H9 (cell line): ENCODE measurements at regions not wholly inside any gene's neighbourhood (a gene's known extent, or its start where the extent isn't known, plus 50 kb on each side); places are given as distances from the start of the nearest gene placed in this dataset.

Experiments used
- DNase-seq: peaks from one replicate; pipeline ENCODE4 v3.0.0-alpha.2; 2017
- H2AFZ ChIP-seq: one replicate; pipeline ENCODE4 v1.6.1; 2013; ENCODE audit warnings: mild to moderate bottlenecking, low read length, control low read depth, moderate library complexity
- H2AK5ac ChIP-seq: 2 replicates; pipeline ENCODE4 v1.6.1; 2013; ENCODE audit warnings: low read length, control low read depth, mixed read lengths; ENCODE audit not compliant: insufficient read length
- H2BK120ac ChIP-seq: one replicate; pipeline ENCODE4 v1.6.1; 2013; ENCODE audit warnings: low read depth, mild to moderate bottlenecking, low read length, control low read depth, inconsistent platforms; ENCODE audit not compliant: poor library complexity, severe bottlenecking
- H2BK12ac ChIP-seq: 2 replicates; pipeline ENCODE4 v1.6.1; 2013; ENCODE audit warnings: low read length, control low read depth, mixed read lengths, low read depth; ENCODE audit not compliant: insufficient read length
- H2BK15ac ChIP-seq: 2 replicates; pipeline ENCODE4 v1.6.1; 2013; ENCODE audit warnings: low read depth, low read length, control low read depth
- H2BK20ac ChIP-seq: one replicate; pipeline ENCODE4 v1.6.1; 2013; ENCODE audit warnings: low read depth, mild to moderate bottlenecking, low read length, control low read depth, inconsistent platforms; ENCODE audit not compliant: poor library complexity, severe bottlenecking
- H2BK5ac ChIP-seq: 2 replicates; pipeline ENCODE4 v1.6.1; 2013; ENCODE audit warnings: low read length, control low read depth, mixed read lengths; ENCODE audit not compliant: insufficient read length
- H3K14ac ChIP-seq: 2 replicates; pipeline ENCODE4 v1.6.1; 2013; ENCODE audit warnings: low read length, control low read depth; ENCODE audit not compliant: insufficient read depth
- H3K18ac ChIP-seq: 2 replicates; pipeline ENCODE4 v1.6.1; 2013; ENCODE audit warnings: low read depth, mild to moderate bottlenecking, mixed read lengths, low read length, control low read depth; ENCODE audit not compliant: insufficient read length
- H3K23ac ChIP-seq: 2 replicates; pipeline ENCODE4 v1.6.1; 2013; ENCODE audit warnings: low read length, control low read depth, mixed read lengths, low read depth; ENCODE audit not compliant: insufficient read length
- H3K23me2 ChIP-seq: 2 replicates; pipeline ENCODE4 v1.6.1; 2013; ENCODE audit warnings: low read depth, mild to moderate bottlenecking, mixed read lengths, low read length, control low read depth; ENCODE audit not compliant: insufficient read length, poor library complexity, severe bottlenecking
- H3K27ac ChIP-seq: 2 replicates; pipeline ENCODE4 v1.5.1; 2013; ENCODE audit warnings: low read length, control low read depth, mixed read lengths, low read depth; ENCODE audit not compliant: insufficient read length
- H3K27me3 ChIP-seq: 2 replicates; pipeline ENCODE4 v1.6.1; 2013; ENCODE audit warnings: low read length, control low read depth, inconsistent platforms; ENCODE audit not compliant: insufficient read depth
- H3K4ac ChIP-seq: 2 replicates; pipeline ENCODE4 v1.6.1; 2013; ENCODE audit warnings: low read depth, mild to moderate bottlenecking, control low read depth, inconsistent platforms, low read length, moderate library complexity
- H3K4me1 ChIP-seq: 2 replicates; pipeline ENCODE4 v1.6.1; 2013; ENCODE audit warnings: low read length, control low read depth, inconsistent platforms; ENCODE audit not compliant: insufficient read depth
- H3K4me2 ChIP-seq: 2 replicates; pipeline ENCODE4 v1.6.1; 2013; ENCODE audit warnings: low read length, control low read depth, mixed read lengths; ENCODE audit not compliant: insufficient read length, insufficient read depth
- H3K56ac ChIP-seq: 2 replicates; pipeline ENCODE4 v1.6.1; 2013; ENCODE audit warnings: low read depth, mild to moderate bottlenecking, mixed read lengths, low read length, control low read depth; ENCODE audit not compliant: insufficient read length
- H3K79me1 ChIP-seq: 2 replicates; pipeline ENCODE4 v1.6.1; 2013; ENCODE audit warnings: low read depth, mild to moderate bottlenecking, moderate library complexity, low read length, control low read depth, inconsistent platforms; ENCODE audit not compliant: insufficient read depth, poor library complexity, severe bottlenecking
- H3K79me2 ChIP-seq: 2 replicates; pipeline ENCODE4 v1.6.1; 2013; ENCODE audit warnings: low read length, control low read depth, inconsistent platforms; ENCODE audit not compliant: insufficient read depth
- H3K9ac ChIP-seq: 2 replicates; pipeline ENCODE4 v1.6.1; 2013; ENCODE audit warnings: low read length, control low read depth, mixed read lengths; ENCODE audit not compliant: insufficient read length; ENCODE audit errors: extremely low read depth
- H3K9me3 ChIP-seq: one replicate; pipeline ENCODE4 v1.6.1; 2013; ENCODE audit warnings: low read depth, low read length, inconsistent platforms; ENCODE audit not compliant: control insufficient read depth
- H3T11ph ChIP-seq: one replicate; pipeline ENCODE4 v1.6.1; 2013; ENCODE audit warnings: mild to moderate bottlenecking, low read length, control low read depth, inconsistent platforms
- H4K20me1 ChIP-seq: one replicate; pipeline ENCODE4 v1.6.1; 2013; ENCODE audit not compliant: control insufficient read depth, insufficient read length, insufficient read depth
- H4K5ac ChIP-seq: 2 replicates; pipeline ENCODE4 v1.6.1; 2013; ENCODE audit warnings: low read depth, mild to moderate bottlenecking, mixed read lengths, low read length, control low read depth; ENCODE audit not compliant: insufficient read length
- H4K8ac ChIP-seq: replicated peaks from 2 replicates; pipeline ENCODE4 v1.6.1; 2013; ENCODE audit warnings: low read length, control low read depth, mixed read lengths, low read depth; ENCODE audit not compliant: insufficient read length
- H4K91ac ChIP-seq: 2 replicates; pipeline ENCODE4 v1.6.1; 2013; ENCODE audit warnings: low read depth, mild to moderate bottlenecking, moderate library complexity, mixed read lengths, low read length, control low read depth; ENCODE audit not compliant: insufficient read length
- H3K27ac Mint-ChIP-seq, 3 experiments: 2 replicates in 2 of 3; 3 replicates in 1 of 3; pipeline ENCODE4 v1.8.0; 2020 to 2021; ENCODE audit warnings: mixed read lengths in 3 of 3, mild to moderate bottlenecking in 1 of 3, moderate library complexity in 1 of 3
- H3K27me3 Mint-ChIP-seq: 2 replicates; pipeline ENCODE4 v1.8.0; 2021; ENCODE audit warnings: low read depth, mild to moderate bottlenecking, moderate library complexity, mixed read lengths
- H3K36me3 Mint-ChIP-seq, 3 experiments: 2 replicates in 2 of 3; 3 replicates in 1 of 3; pipeline ENCODE4 v1.8.0; 2020 to 2021; ENCODE audit warnings: low read depth in 3 of 3, mixed read lengths in 3 of 3; ENCODE audit not compliant: insufficient read depth in 1 of 3
- H3K4me1 Mint-ChIP-seq, 2 experiments: 2 replicates each; pipeline ENCODE4 v1.8.0; 2020; ENCODE audit warnings: mixed read lengths in 2 of 2
- H3K4me3 Mint-ChIP-seq, 2 experiments: 2 replicates in 1 of 2; 3 replicates in 1 of 2; pipeline ENCODE4 v1.8.0; 2020 to 2021; ENCODE audit warnings: mild to moderate bottlenecking in 2 of 2, mixed read lengths in 2 of 2, moderate library complexity in 1 of 2
- H3K9me3 Mint-ChIP-seq, 2 experiments: 2 replicates in 1 of 2; 3 replicates in 1 of 2; pipeline ENCODE4 v1.8.0; 2020; ENCODE audit warnings: mild to moderate bottlenecking in 2 of 2, mixed read lengths in 2 of 2, moderate library complexity in 1 of 2
- TF ChIP-seq, protein P1 (sequence below): fragments of 200-600 bp; sonication (generic); conservative IDR thresholded peaks from 3 replicates; pipeline ENCODE4 v1.8.0; 2021; ENCODE audit warnings: antibody characterized with exemption, mild to moderate bottlenecking

DNA sequence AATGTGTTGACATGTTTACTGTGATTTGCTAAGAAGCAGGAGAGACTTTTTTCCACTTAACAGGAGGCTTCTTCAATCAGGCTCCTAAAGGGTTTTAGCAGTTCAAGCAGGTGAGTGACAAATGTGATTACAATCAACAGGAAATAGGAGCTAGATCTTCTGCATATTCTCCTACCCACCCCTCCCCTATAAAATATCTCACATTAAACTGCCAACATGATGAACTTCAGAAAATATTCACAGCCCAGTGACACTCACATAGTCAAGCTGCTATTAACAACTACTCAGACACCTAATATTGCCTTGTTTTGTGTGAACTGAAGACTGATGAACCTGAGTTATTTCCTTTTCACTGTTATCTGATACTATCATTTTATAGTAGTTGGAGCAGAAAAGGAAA, 55.9 kb upstream of the ANTXR2 start:
- TF ChIP-seq, protein P1, sequence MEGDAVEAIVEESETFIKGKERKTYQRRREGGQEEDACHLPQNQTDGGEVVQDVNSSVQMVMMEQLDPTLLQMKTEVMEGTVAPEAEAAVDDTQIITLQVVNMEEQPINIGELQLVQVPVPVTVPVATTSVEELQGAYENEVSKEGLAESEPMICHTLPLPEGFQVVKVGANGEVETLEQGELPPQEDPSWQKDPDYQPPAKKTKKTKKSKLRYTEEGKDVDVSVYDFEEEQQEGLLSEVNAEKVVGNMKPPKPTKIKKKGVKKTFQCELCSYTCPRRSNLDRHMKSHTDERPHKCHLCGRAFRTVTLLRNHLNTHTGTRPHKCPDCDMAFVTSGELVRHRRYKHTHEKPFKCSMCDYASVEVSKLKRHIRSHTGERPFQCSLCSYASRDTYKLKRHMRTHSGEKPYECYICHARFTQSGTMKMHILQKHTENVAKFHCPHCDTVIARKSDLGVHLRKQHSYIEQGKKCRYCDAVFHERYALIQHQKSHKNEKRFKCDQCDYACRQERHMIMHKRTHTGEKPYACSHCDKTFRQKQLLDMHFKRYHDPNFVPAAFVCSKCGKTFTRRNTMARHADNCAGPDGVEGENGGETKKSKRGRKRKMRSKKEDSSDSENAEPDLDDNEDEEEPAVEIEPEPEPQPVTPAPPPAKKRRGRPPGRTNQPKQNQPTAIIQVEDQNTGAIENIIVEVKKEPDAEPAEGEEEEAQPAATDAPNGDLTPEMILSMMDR = no peak
- no peak overlapping the region for H2BK12ac ChIP-seq
- H2AFZ ChIP-seq = no peak overlapping the region
- no peak overlapping the region for H3T11ph ChIP-seq
- no peaks in the 10 kb centered on the region for H3K27me3 ChIP-seq
- H3K23ac ChIP-seq = no peak overlapping the region
- H3K4me1 Mint-ChIP-seq = peaks cover 4 to 6% of the 10 kb centered on the region in 2 experiments; a peak in 3 of 4 replicates
- H3K4me1 ChIP-seq = no peaks in the 10 kb centered on the region
- no peaks in the 10 kb centered on the region for H3K79me1 ChIP-seq
- H2AK5ac ChIP-seq = no peak overlapping the region
- H3K27me3 Mint-ChIP-seq = no peaks in the 10 kb centered on the region
- H3K56ac ChIP-seq = no peak overlapping the region
- H3K27ac ChIP-seq = no peak overlapping the region
- H2BK20ac ChIP-seq = no peak overlapping the region
- H3K9me3 ChIP-seq = no peaks in the 10 kb centered on the region
- H3K18ac ChIP-seq = no peak overlapping the region
- no peak overlapping the region for H2BK5ac ChIP-seq
- H3K79me2 ChIP-seq = no peaks in the 10 kb centered on the region
- no peak overlapping the region for H3K14ac ChIP-seq
- no peaks in the 10 kb centered on the region for H3K9me3 Mint-ChIP-seq
- no peak overlapping the region for H3K27ac Mint-ChIP-seq
- no peak overlapping the region for H2BK15ac ChIP-seq
- H3K9ac ChIP-seq = no peak overlapping the region
- no peak overlapping the region for H2BK120ac ChIP-seq
- DNase-seq = no peak
- no peak overlapping the region for H3K4ac ChIP-seq
- H4K91ac ChIP-seq = no peak overlapping the region
- H4K8ac ChIP-seq = no peak overlapping the region
- H4K5ac ChIP-seq = no peak overlapping the region
- H3K36me3 Mint-ChIP-seq = no peaks in the 10 kb centered on the region
- H3K4me2 ChIP-seq = no peak overlapping the region
- H3K4me3 Mint-ChIP-seq = no peak overlapping the region
- H4K20me1 ChIP-seq = no peaks in the 10 kb centered on the region
- no peaks in the 10 kb centered on the region for H3K23me2 ChIP-seq
